ENCODE measurements at regions not wholly inside any gene's neighbourhood (a gene's known extent, or its start where the extent isn't known, plus 50 kb on each side); places are given as distances from the start of the nearest gene placed in this dataset.

DNA sequence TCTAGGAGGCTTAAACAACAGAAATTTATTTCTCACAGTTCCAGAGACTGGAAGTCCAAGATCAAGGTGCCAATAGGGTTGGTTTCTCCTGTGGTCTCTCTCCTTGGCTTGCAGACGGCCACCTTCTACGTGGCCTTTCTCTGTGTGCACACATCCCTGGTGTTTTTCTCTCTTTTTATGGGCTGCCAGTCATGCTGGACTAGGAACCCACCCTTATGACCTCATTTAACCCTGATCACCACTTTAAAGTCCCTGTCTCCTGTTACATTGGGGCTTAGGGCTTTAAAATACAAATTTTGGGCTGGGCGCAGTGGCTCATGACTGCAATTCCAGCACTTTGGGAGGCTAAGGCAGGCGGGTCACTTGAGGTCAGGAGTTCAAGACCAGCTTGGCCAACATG lies 157.1 kb downstream of the TLE1 start:
- intact Hi-C loops (cut with DNase I; ENCODE audit: low total_unique reads), result no loop called here
- no peak for TF ChIP-seq POLR2A (IDR thresholded peaks at IDR 0.05)
- TF ChIP-seq, protein P1, sequence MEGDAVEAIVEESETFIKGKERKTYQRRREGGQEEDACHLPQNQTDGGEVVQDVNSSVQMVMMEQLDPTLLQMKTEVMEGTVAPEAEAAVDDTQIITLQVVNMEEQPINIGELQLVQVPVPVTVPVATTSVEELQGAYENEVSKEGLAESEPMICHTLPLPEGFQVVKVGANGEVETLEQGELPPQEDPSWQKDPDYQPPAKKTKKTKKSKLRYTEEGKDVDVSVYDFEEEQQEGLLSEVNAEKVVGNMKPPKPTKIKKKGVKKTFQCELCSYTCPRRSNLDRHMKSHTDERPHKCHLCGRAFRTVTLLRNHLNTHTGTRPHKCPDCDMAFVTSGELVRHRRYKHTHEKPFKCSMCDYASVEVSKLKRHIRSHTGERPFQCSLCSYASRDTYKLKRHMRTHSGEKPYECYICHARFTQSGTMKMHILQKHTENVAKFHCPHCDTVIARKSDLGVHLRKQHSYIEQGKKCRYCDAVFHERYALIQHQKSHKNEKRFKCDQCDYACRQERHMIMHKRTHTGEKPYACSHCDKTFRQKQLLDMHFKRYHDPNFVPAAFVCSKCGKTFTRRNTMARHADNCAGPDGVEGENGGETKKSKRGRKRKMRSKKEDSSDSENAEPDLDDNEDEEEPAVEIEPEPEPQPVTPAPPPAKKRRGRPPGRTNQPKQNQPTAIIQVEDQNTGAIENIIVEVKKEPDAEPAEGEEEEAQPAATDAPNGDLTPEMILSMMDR (IDR thresholded peaks at IDR 0.05), result no peak

DNA sequence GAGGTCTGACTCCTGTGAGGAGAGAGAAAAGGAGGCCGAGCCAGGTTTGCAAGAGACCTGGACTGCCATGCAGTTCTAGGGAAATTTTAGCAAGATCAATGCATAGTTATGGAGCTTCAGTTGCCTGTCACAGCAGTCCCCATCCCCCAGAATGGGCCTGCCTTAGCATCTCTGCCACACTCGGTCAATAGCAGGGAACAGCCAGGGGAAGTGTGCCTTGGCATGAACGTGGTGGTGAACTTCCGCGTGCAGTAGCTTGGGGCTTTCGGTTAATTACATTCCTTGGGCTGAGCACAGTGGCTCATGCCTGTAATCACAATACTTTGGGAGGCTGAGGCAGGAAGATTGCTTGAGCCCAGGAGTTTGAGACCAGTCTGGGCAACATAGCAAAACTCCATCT lies 157.8 kb downstream of the TLE1 start:
- no peak for DNase-seq (ENCODE audit: low spot score in 2 of 2)
- WGBS, 2 donors, result 68 to 86% methylated on average over 6 of the region's 6 CpGs
- TF ChIP-seq, protein P1 (IDR thresholded peaks at IDR 0.05), result no peak
- TF ChIP-seq POLR2A (IDR thresholded peaks at IDR 0.05), result no peak
- intact Hi-C loops (cut with DNase I; ENCODE audit: low total_unique reads), result no loop called here
- no peak overlapping the region for H3K4me3 ChIP-seq (ENCODE audit: low read depth, poor library complexity, severe bottlenecking)

More for the DNA sequence above, 157.1 kb downstream of the TLE1 start:
- 91 to 93% methylated on average over 4 of the region's 4 CpGs for WGBS, 2 donors
- no peak for DNase-seq (ENCODE audit: low spot score in 2 of 2)
- no peak overlapping the region for H3K4me3 ChIP-seq (ENCODE audit: low read depth, poor library complexity, severe bottlenecking)

DNA sequence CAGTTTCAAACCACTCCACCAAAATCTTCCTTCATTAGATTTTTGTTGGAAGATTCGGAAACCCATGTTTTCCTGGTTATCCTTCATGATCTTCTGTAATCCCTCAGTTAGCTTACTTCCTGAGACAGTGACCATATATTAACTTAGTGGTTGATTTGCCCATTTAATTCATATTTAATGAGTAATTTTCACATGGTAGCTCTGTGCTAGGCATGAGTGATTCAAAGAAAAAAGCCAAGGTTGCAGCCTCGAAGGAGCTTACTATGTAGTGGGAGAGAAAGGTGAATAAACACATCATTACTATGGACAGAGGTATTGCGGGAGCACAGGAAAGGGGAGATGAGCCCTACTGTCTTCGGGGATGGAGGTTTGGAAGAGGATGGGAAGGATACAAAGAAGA lies 158.5 kb downstream of the TLE1 start:
- WGBS, 2 donors, result 95 to 98% methylated on average over 4 of the region's 4 CpGs
- intact Hi-C loops (cut with DNase I; ENCODE audit: low total_unique reads), result no loop called here

DNA sequence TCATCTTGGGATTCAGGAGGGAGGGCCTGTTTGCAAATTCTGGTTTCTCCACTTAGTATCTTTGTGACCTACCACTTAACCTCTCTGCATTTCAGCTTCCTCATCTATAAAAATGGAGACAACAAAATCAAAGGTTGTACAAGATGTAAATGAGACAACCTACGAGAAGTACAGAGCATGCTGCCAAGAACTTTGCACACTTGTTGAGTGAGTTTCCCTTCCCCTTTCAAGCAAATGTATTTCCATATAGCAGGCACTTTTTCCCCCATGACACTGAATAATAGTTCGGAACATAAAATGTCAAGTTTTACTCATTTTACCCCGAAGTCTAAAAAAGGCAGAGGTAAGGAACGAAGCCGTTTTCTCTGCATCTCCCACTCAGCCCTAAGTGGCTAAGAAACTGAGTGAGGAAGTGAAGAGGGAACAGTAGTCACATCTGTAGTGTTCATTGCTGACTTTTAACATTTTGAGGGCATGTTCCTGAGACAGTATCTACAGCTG lies 159.0 kb downstream of the TLE1 start:
- WGBS, 2 donors, result 71 to 74% methylated on average over 5 of the region's 5 CpGs
- H3K4me3 ChIP-seq (ENCODE audit: low read depth, poor library complexity, severe bottlenecking), result no peak overlapping the region
- no peak for DNase-seq (ENCODE audit: low spot score in 2 of 2)
- TF ChIP-seq, protein P1 (IDR thresholded peaks at IDR 0.05), result no peak
- no peak for TF ChIP-seq POLR2A (IDR thresholded peaks at IDR 0.05)
- intact Hi-C loops (cut with DNase I; ENCODE audit: low total_unique reads), result no loop called here

More for the DNA sequence above, 158.5 kb downstream of the TLE1 start:
- TF ChIP-seq, protein P1 (IDR thresholded peaks at IDR 0.05), result no peak
- TF ChIP-seq POLR2A (IDR thresholded peaks at IDR 0.05), result no peak
- no peak overlapping the region for H3K4me3 ChIP-seq (ENCODE audit: low read depth, poor library complexity, severe bottlenecking)
- DNase-seq (ENCODE audit: low spot score in 2 of 2), result no peak

DNA sequence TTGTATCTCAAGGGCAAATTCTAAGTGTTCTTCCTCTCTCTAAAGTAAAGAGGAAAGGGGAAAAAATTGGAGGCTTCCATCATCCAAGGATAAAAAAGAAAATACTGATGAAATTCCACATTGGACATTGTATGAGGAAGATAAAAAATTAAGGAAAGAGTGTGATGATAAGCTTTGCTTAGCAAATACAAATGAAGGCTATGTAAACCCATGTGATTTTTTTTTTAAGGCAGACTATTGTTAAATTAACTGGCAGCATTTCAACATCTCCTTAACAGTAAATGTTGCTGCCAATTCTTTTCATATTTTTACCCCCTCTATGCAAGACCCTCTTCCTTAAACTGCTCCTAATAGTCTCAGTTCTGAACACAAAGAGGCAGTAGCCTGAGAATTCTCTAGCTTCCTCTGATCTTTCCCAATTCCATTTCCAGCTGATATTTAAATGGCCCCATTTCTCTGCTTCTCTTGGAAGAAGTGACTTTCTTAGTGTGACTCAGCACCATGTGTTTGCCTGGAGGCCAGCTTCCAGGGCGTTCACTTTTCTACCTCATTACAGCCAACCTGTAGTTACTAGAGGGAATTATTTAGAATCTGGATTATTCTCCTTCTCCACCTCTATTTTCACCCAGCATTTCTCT lies 159.7 kb downstream of the TLE1 start:
- TF ChIP-seq POLR2A (IDR thresholded peaks at IDR 0.05), result no peak
- H3K4me3 ChIP-seq (ENCODE audit: low read depth, poor library complexity, severe bottlenecking), result no peak overlapping the region
- WGBS, 2 donors, result 22 to 23% methylated on average over 1 of the region's 1 CpG
- intact Hi-C loops (cut with DNase I; ENCODE audit: low total_unique reads), result loop anchor here (10.0 kb wide), 1 partner anchor 155 kb away; the partner anchor contains the start of gene TLE1
- peak in 1 of 2 donors; percentile 75 for DNase-seq (ENCODE audit: low spot score in 2 of 2)

DNA sequence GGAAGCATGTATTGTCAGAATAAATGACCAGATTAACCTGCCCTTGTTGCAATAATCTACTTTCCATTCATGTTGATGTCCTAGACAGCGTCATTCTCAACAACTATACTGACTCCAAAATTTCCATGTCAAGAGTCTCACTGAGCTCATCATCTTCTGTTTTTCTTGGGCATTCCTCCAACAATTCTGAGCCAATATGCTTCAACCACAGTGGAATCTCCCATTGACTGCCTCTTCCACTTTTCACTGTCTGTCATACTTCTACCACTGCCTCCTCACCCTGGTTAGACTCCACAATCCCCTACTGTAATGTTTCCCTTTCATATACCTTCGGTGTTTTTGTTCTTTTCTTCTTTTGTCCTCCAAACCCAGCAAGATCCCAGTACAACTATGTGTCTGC lies 162.8 kb downstream of the TLE1 start:
- no peak for DNase-seq (ENCODE audit: low spot score in 2 of 2)
- 61 to 62% methylated on average over 2 of the region's 2 CpGs for WGBS, 2 donors
- no peak overlapping the region for H3K4me3 ChIP-seq (ENCODE audit: low read depth, poor library complexity, severe bottlenecking)
- intact Hi-C loops (cut with DNase I; ENCODE audit: low total_unique reads), result loop anchor here (10.0 kb wide), 1 partner anchor 158 kb away; the partner anchor contains the start of gene TLE1
- no peak for TF ChIP-seq POLR2A (IDR thresholded peaks at IDR 0.05)
- TF ChIP-seq, protein P1 (IDR thresholded peaks at IDR 0.05), result no peak
